ENCODE measurements at regions not wholly inside any gene's neighbourhood (a gene's known extent, or its start where the extent isn't known, plus 50 kb on each side); places are given as distances from the start of the nearest gene placed in this dataset.

GRCh38 chr2:228956701-228957474 lies 314.2 kb downstream of the PID1 start:
- Mint-ChIP-seq H3K36me3 (no peaks in the 10 kb centered on the region), H3K4me1 (no peaks in the 10 kb centered on the region), H3K9me3 (peaks cover 16% of the 10 kb centered on the region), H3K4me3 (no peak overlapping the region), H3K27ac (no peak overlapping the region), H3K27me3 (ENCODE audit: low read depth) (no peaks in the 10 kb centered on the region)
- no peak for DNase-seq (ENCODE audit: low spot score in 2 of 2, unreplicated experiment in 2 of 2)
- TF ChIP-seq CTCF (IDR thresholded peaks at IDR 0.05; ENCODE audit: unreplicated experiment): no peak

GRCh38 chr2:228949831-228950230 lies 321.3 kb downstream of the PID1 start:
- H3K9me3 Mint-ChIP-seq: peaks cover 21% of the 10 kb centered on the region
- H3K27ac Mint-ChIP-seq: no peak overlapping the region
- no peaks in the 10 kb centered on the region for H3K36me3 Mint-ChIP-seq
- peaks cover 2% of the 10 kb centered on the region for H3K4me1 Mint-ChIP-seq
- no peak for DNase-seq (ENCODE audit: low spot score in 2 of 2, unreplicated experiment in 2 of 2)
- no peaks in the 10 kb centered on the region for H3K27me3 Mint-ChIP-seq (ENCODE audit: low read depth)
- TF ChIP-seq CTCF (IDR thresholded peaks at IDR 0.05; ENCODE audit: unreplicated experiment): no peak
- no peak overlapping the region for H3K4me3 Mint-ChIP-seq

- Mint-ChIP-seq H3K27ac (no peak overlapping the region), H3K27me3 (ENCODE audit: low read depth) (no peaks in the 10 kb centered on the region), H3K4me1 (peaks cover 2% of the 10 kb centered on the region), H3K4me3 (no peak overlapping the region), H3K9me3 (peaks cover 20% of the 10 kb centered on the region), H3K36me3 (no peaks in the 10 kb centered on the region)
- no peak for TF ChIP-seq CTCF (IDR thresholded peaks at IDR 0.05; ENCODE audit: unreplicated experiment)
- no peak for DNase-seq (ENCODE audit: low spot score in 2 of 2, unreplicated experiment in 2 of 2)
Measured at GRCh38 chr2:228945710-228946109, 325.4 kb downstream of the PID1 start.

- no peak for DNase-seq (ENCODE audit: low spot score in 2 of 2, unreplicated experiment in 2 of 2)
- no peak for TF ChIP-seq CTCF (IDR thresholded peaks at IDR 0.05; ENCODE audit: unreplicated experiment)
- Mint-ChIP-seq H3K36me3 (no peaks in the 10 kb centered on the region), H3K9me3 (peaks cover 20% of the 10 kb centered on the region), H3K27ac (no peak overlapping the region), H3K4me3 (no peak overlapping the region), H3K4me1 (no peaks in the 10 kb centered on the region), H3K27me3 (ENCODE audit: low read depth) (no peaks in the 10 kb centered on the region)
Measured at GRCh38 chr2:228942856-228943255, 328.2 kb downstream of the PID1 start.

- Mint-ChIP-seq H3K27me3 (ENCODE audit: low read depth) (no peaks in the 10 kb centered on the region), H3K27ac (no peak overlapping the region)
Measured at GRCh38 chr2:228938629-228939028, 332.5 kb downstream of the PID1 start.

More at GRCh38 chr2:228938629-228939028, 332.5 kb downstream of the PID1 start:
- TF ChIP-seq CTCF (IDR thresholded peaks at IDR 0.05; ENCODE audit: unreplicated experiment): no peak
- Mint-ChIP-seq H3K4me3 (no peak overlapping the region), H3K36me3 (no peaks in the 10 kb centered on the region), H3K9me3 (peaks cover 41% of the 10 kb centered on the region), H3K4me1 (no peaks in the 10 kb centered on the region)
- no peak for DNase-seq (ENCODE audit: low spot score in 2 of 2, unreplicated experiment in 2 of 2)

All from mesothelial cell of epicardium (in vitro differentiated cells).